B cell (primary cell): ENCODE measurements at regions not wholly inside any gene's neighbourhood (a gene's known extent, or its start where the extent isn't known, plus 50 kb on each side); places are given as distances from the start of the nearest gene placed in this dataset.

Source experiments
- ATAC-seq: fragments of 200-7000 bp; cut with Tn5 transposase; one replicate; pipeline ENCODE4 v1.10.0; 2021; ENCODE audit warnings: low read depth, mild to moderate bottlenecking, moderate number of reproducible peaks, moderate library complexity
- CTCF ChIA-PET: fragments of 350-600 bp; sonication (Branson Sonifier 250); formaldehyde crosslinking; loops from one replicate; lab custom pipeline; 2021; ENCODE audit warnings: antibody characterized with exemption, inconsistent platforms; lab: Charles Lee
- POLR2A ChIA-PET: fragments of 350-600 bp; sonication (Branson Sonifier 250); formaldehyde crosslinking; loops from one replicate; lab custom pipeline; 2021; ENCODE audit warnings: antibody characterized with exemption; lab: Charles Lee
- DNase-seq: peaks from one replicate; pipeline ENCODE4 v3.0.0; 2013
- H2AFZ ChIP-seq: 2 replicates; pipeline ENCODE4 v1.6.1; 2012; ENCODE audit warnings: mild to moderate bottlenecking, low read depth, low read length; ENCODE audit not compliant: insufficient read depth, poor library complexity, severe bottlenecking
- H3K27ac ChIP-seq, 2 donors: 1 replicate in 1 of 2; 2 replicates in 1 of 2; pipeline ENCODE4 v1.5.1; 2012 to 2013; ENCODE audit warnings: low read length in 2 of 2, mild to moderate bottlenecking in 2 of 2, moderate library complexity in 1 of 2
- H3K27me3 ChIP-seq, 4 experiments: fragments of 200-600 bp in 1 of 4; sonication (generic) in 1 of 4; replicated peaks in 1 of 4; 1 replicate in 2 of 4; 2 replicates in 2 of 4; pipeline versions ENCODE4 v1.6.1 to v1.7.0; 2013 to 2016; ENCODE audit warnings: low read length in 3 of 4, mild to moderate bottlenecking in 2 of 4, mixed read lengths in 1 of 4, moderate library complexity in 1 of 4; ENCODE audit not compliant: insufficient read depth in 4 of 4, control insufficient read depth in 3 of 4; ENCODE audit errors: control extremely low read depth in 1 of 4
- H3K36me3 ChIP-seq, 2 experiments: replicated peaks in 1 of 2; 1 replicate in 1 of 2; 2 replicates in 1 of 2; pipeline versions ENCODE4 v1.6.1 to v1.7.1; 2013; ENCODE audit warnings: low read length in 1 of 2; ENCODE audit not compliant: insufficient read depth in 2 of 2, control insufficient read depth in 1 of 2; ENCODE audit errors: control extremely low read depth in 1 of 2, extremely low read depth in 1 of 2
- H3K4me1 ChIP-seq, 2 donors: fragments of 200-600 bp in 1 of 2; sonication (generic) in 1 of 2; 1 replicate in 1 of 2; 2 replicates in 1 of 2; pipeline versions ENCODE4 v1.5.1 to v1.6.1; 2013 to 2017; ENCODE audit warnings: low read length in 2 of 2; ENCODE audit not compliant: control insufficient read depth in 2 of 2, insufficient read depth in 2 of 2
- H3K4me2 ChIP-seq: replicated peaks from 2 replicates; pipeline ENCODE3; 2012; ENCODE audit warnings: mild to moderate bottlenecking, low read depth, low read length; ENCODE audit not compliant: poor library complexity, severe bottlenecking
- H3K4me3 ChIP-seq, 5 experiments: fragments of 200-600 bp in 1 of 5; sonication (generic) in 1 of 5; 1 replicate in 3 of 5; 2 replicates in 2 of 5; pipeline versions ENCODE4 v1.5.1 to v1.7.0; 2011 to 2016; ENCODE audit warnings: low read length in 4 of 5, mild to moderate bottlenecking in 4 of 5, low read depth in 2 of 5, control low read depth in 1 of 5, moderate library complexity in 1 of 5; ENCODE audit not compliant: insufficient read depth in 1 of 5; ENCODE audit errors: control extremely low read depth in 1 of 5, extremely low read depth in 1 of 5
- H3K79me2 ChIP-seq: fragments of 200-600 bp; sonication (generic); one replicate; pipeline ENCODE4 v1.6.0; 2016; ENCODE audit warnings: low read length; ENCODE audit not compliant: control insufficient read depth, insufficient read depth
- H3K9ac ChIP-seq: fragments of 200-600 bp; sonication (generic); 2 replicates; pipeline ENCODE4 v1.6.1; 2017; ENCODE audit warnings: mild to moderate bottlenecking, low read length, moderate library complexity
- H3K9me3 ChIP-seq, 3 donors: one replicate each; pipeline versions ENCODE4 v1.6.1 to v1.7.1; 2013; ENCODE audit warnings: low read length in 2 of 3; ENCODE audit not compliant: control insufficient read depth in 2 of 3, insufficient read depth in 1 of 3; ENCODE audit errors: control extremely low read depth in 1 of 3
- H4K20me1 ChIP-seq: 2 replicates; pipeline ENCODE4 v1.6.0; 2012; ENCODE audit warnings: mild to moderate bottlenecking, low read length; ENCODE audit not compliant: insufficient read depth, control insufficient read depth, poor library complexity, severe bottlenecking
- H3K27ac Mint-ChIP-seq: one replicate; pipeline ENCODE4 v1.8.0; 2021; ENCODE audit warnings: mixed read lengths
- H3K27me3 Mint-ChIP-seq: one replicate; pipeline ENCODE4 v1.8.0; 2021; ENCODE audit warnings: mixed read lengths
- H3K4me1 Mint-ChIP-seq: one replicate; pipeline ENCODE4 v1.8.0; 2021; ENCODE audit warnings: mixed read lengths
- H3K4me3 Mint-ChIP-seq: one replicate; pipeline ENCODE4 v1.8.0; 2021; ENCODE audit warnings: mixed read lengths
- H3K9me3 Mint-ChIP-seq: one replicate; pipeline ENCODE4 v1.8.0; 2022; ENCODE audit warnings: mixed read lengths; ENCODE audit not compliant: insufficient read depth
- CTCF ChIP-seq: fragments of 200-600 bp; IDR thresholded peaks from one replicate; pipeline ENCODE4 v1.8.0; 2022; ENCODE audit warnings: antibody characterized with exemption, mild to moderate bottlenecking
- EZH2 ChIP-seq: IDR thresholded peaks from 2 replicates; pipeline ENCODE4 v1.6.1; 2012; ENCODE audit warnings: borderline replicate concordance, low read depth, mild to moderate bottlenecking, moderate library complexity, low read length; ENCODE audit not compliant: insufficient read depth, poor library complexity, severe bottlenecking
- WGBS: methylation state at CpG from one replicate; pipeline ENCODE4 v1.1.5; 2013; ENCODE audit warnings: missing lambda C conversion rate; ENCODE audit not compliant: insufficient coverage; 5-methylcytosine and 5-hydroxymethylcytosine counted together
- intact Hi-C: fragments of 100-400 bp; cut with micrococcal nuclease; formaldehyde crosslinking; loops from one replicate; pipeline ENCODE4 v1.10.0; 2022

- intact Hi-C loops, result no loop called here
- ATAC-seq (no peak), DNase-seq (no peak)
- no peaks in the 10 kb centered on the region for H3K9me3 Mint-ChIP-seq
- Histone ChIP-seq H3K9ac (no peak overlapping the region), H3K36me3 (no peaks in the 10 kb centered on the region), H3K9me3 (no peaks in the 10 kb centered on the region), H4K20me1 (no peaks in the 10 kb centered on the region), H3K4me3 (no peak overlapping the region), H3K4me2 (no peak overlapping the region), H3K79me2 (no peaks in the 10 kb centered on the region), H3K4me1 (no peaks in the 10 kb centered on the region), H3K27me3 (no peaks in the 10 kb centered on the region), H2AFZ (no peak overlapping the region), H3K27ac (no peak overlapping the region)
- H3K27me3 Mint-ChIP-seq, result no peaks in the 10 kb centered on the region
- H3K4me3 Mint-ChIP-seq, result no peak overlapping the region
- CTCF ChIA-PET, result no interaction called here
- no peaks in the 10 kb centered on the region for H3K4me1 Mint-ChIP-seq
- POLR2A ChIA-PET, result no interaction called here
- WGBS, result no CpG with 5 or more reads among the region's 2 CpGs
- H3K27ac Mint-ChIP-seq, result no peak overlapping the region
- TF ChIP-seq CTCF, result no peak
These were observed 334.0 kb upstream of the FSIP2 start for GRCh38 chr2:185404578-185404977.

GRCh38 chr2:185417111-185417510 is 321.5 kb upstream of the FSIP2 start:
- Histone ChIP-seq H3K9ac (no peak overlapping the region), H3K4me1 (no peaks in the 10 kb centered on the region), H3K9me3 (no peaks in the 10 kb centered on the region), H3K27me3 (no peaks in the 10 kb centered on the region), H2AFZ (no peak overlapping the region), H3K4me2 (no peak overlapping the region), H3K36me3 (no peaks in the 10 kb centered on the region), H3K27ac (no peak overlapping the region), H4K20me1 (no peaks in the 10 kb centered on the region), H3K4me3 (no peak overlapping the region), H3K79me2 (no peaks in the 10 kb centered on the region)
- intact Hi-C loops, result no loop called here
- Mint-ChIP-seq H3K9me3 (peaks cover 2% of the 10 kb centered on the region), H3K4me1 (no peaks in the 10 kb centered on the region), H3K27ac (no peak overlapping the region), H3K4me3 (no peak overlapping the region), H3K27me3 (no peaks in the 10 kb centered on the region)
- DNase-seq (no peak), ATAC-seq (no peak)
- WGBS, result 100% methylated on average over 3 of the region's 3 CpGs
- no peak for TF ChIP-seq EZH2
- TF ChIP-seq CTCF, result no peak
- ChIA-PET POLR2A (no interaction called here), CTCF (interaction anchor here (0.6 kb wide), 1 partner anchor 1770 kb away, joined by 3 read pairs; no protein-coding TSS in a partner anchor)
